ENCODE measurements at regions not wholly inside any gene's neighbourhood (a gene's known extent, or its start where the extent isn't known, plus 50 kb on each side); places are given as distances from the start of the nearest gene placed in this dataset.

- Histone ChIP-seq H3K4me1 (peaks cover 0 to 26% (median 17%) of the 10 kb centered on the region in 10 experiments; a peak in 13 of 20 replicates), H3K27ac (no peak overlapping the region), H3K9me3 (replicated peaks in 1 of 11) (peaks cover 0 to 25% (median 6%) of the 10 kb centered on the region in 11 experiments; a peak in 6 of 22 replicates), H3K9ac (no peak overlapping the region), H4K20me1 (no peaks in the 10 kb centered on the region), H3K4me2 (peak overlapping the region in 8 of 11 experiments; percentile 30 to 73 (median 50); a peak in 15 of 22 replicates), H3K4me3 (no peak overlapping the region), H3K27me3 (no peaks in the 10 kb centered on the region), H3K36me3 (no peaks in the 10 kb centered on the region)
- TF ChIP-seq Cebpa-rat (IDR thresholded peaks at IDR 0.05), result no peak
Observed at GRCh38 chr1:13878021-13878420, 178.0 kb downstream of the PRDM2 start.

- H3K4me3 ChIP-seq, result no peak overlapping the region
- H4K20me1 ChIP-seq, result no peaks in the 10 kb centered on the region
- H3K4me1 ChIP-seq, result peaks cover 0 to 26% (median 17%) of the 10 kb centered on the region in 10 experiments; a peak in 13 of 20 replicates
- peaks cover 0 to 20% (median 6%) of the 10 kb centered on the region in 11 experiments; a peak in 5 of 22 replicates for H3K9me3 ChIP-seq (replicated peaks in 1 of 11)
- H3K27me3 ChIP-seq, result no peaks in the 10 kb centered on the region
- peak overlapping the region in 8 of 11 experiments; percentile 30 to 73 (median 50); a peak in 15 of 22 replicates for H3K4me2 ChIP-seq
- H3K9ac ChIP-seq, result no peak overlapping the region
- TF ChIP-seq Cebpa-rat (IDR thresholded peaks at IDR 0.05), result no peak
- no peaks in the 10 kb centered on the region for H3K36me3 ChIP-seq
- H3K27ac ChIP-seq, result no peak overlapping the region
Observed at GRCh38 chr1:13878451-13878850, 178.5 kb downstream of the PRDM2 start.

- no peaks in the 10 kb centered on the region for H4K20me1 ChIP-seq
- H3K4me1 ChIP-seq, result peaks cover 0 to 26% (median 17%) of the 10 kb centered on the region in 10 experiments; a peak in 13 of 20 replicates
- H3K9ac ChIP-seq, result no peak overlapping the region
- TF ChIP-seq Cebpa-rat (IDR thresholded peaks at IDR 0.05), result no peak
- H3K27me3 ChIP-seq, result no peaks in the 10 kb centered on the region
- no peak overlapping the region for H3K4me2 ChIP-seq
- no peak overlapping the region for H3K4me3 ChIP-seq
- H3K27ac ChIP-seq, result no peak overlapping the region
- H3K36me3 ChIP-seq, result no peaks in the 10 kb centered on the region
- H3K9me3 ChIP-seq (replicated peaks in 1 of 11), result peaks cover 0 to 6% (median 0%) of the 10 kb centered on the region in 11 experiments; a peak in 3 of 22 replicates
Observed at GRCh38 chr1:13881385-13882088, 181.5 kb downstream of the PRDM2 start.

- Histone ChIP-seq H3K9me3 (replicated peaks in 1 of 11) (peaks cover 18 to 31% (median 25%) of the 10 kb centered on the region in 11 experiments), H3K9ac (no peak overlapping the region), H3K4me2 (no peak overlapping the region), H4K20me1 (no peaks in the 10 kb centered on the region), H3K27ac (no peak overlapping the region), H3K4me3 (no peak overlapping the region), H3K36me3 (no peaks in the 10 kb centered on the region), H3K4me1 (peaks cover 0 to 12% (median 5%) of the 10 kb centered on the region in 10 experiments; a peak in 5 of 20 replicates), H3K27me3 (peaks cover 20 to 36% (median 28%) of the 10 kb centered on the region in 11 experiments)
- TF ChIP-seq Cebpa-rat (IDR thresholded peaks at IDR 0.05), result no peak
Observed at GRCh38 chr1:13888351-13888986, 188.5 kb downstream of the PRDM2 start.

GRCh38 chr1:13889495-13889894, 189.5 kb downstream of the PRDM2 start:
- H3K36me3 ChIP-seq, result no peaks in the 10 kb centered on the region
- H3K27me3 ChIP-seq, result peaks cover 30 to 46% (median 38%) of the 10 kb centered on the region in 11 experiments
- no peak overlapping the region for H3K9ac ChIP-seq
- H3K4me1 ChIP-seq, result peaks cover 0 to 12% (median 5%) of the 10 kb centered on the region in 10 experiments; a peak in 5 of 20 replicates
- no peak overlapping the region for H3K27ac ChIP-seq
- peaks cover 18 to 31% (median 25%) of the 10 kb centered on the region in 11 experiments for H3K9me3 ChIP-seq (replicated peaks in 1 of 11)
- no peak overlapping the region for H3K4me3 ChIP-seq
- no peak overlapping the region for H3K4me2 ChIP-seq
- TF ChIP-seq Cebpa-rat (IDR thresholded peaks at IDR 0.05), result no peak
- no peaks in the 10 kb centered on the region for H4K20me1 ChIP-seq

- Histone ChIP-seq H3K27ac (no peak overlapping the region), H3K9me3 (replicated peaks in 1 of 11) (peaks cover 18 to 31% (median 25%) of the 10 kb centered on the region in 11 experiments), H3K9ac (no peak overlapping the region), H3K4me2 (no peak overlapping the region), H4K20me1 (no peaks in the 10 kb centered on the region), H3K36me3 (no peaks in the 10 kb centered on the region), H3K4me3 (no peak overlapping the region), H3K27me3 (peaks cover 31 to 46% (median 39%) of the 10 kb centered on the region in 11 experiments), H3K4me1 (peaks cover 0 to 12% (median 5%) of the 10 kb centered on the region in 10 experiments; a peak in 5 of 20 replicates)
- no peak for TF ChIP-seq Cebpa-rat (IDR thresholded peaks at IDR 0.05)
Observed at GRCh38 chr1:13890766-13891165, 190.8 kb downstream of the PRDM2 start.

GRCh38 chr1:13892198-13892597, 192.2 kb downstream of the PRDM2 start:
- peak overlapping the region in 6 of 11 experiments; percentile 70 to 85 (median 80); a peak in 8 of 22 replicates for H3K4me2 ChIP-seq
- peaks cover 31 to 46% (median 39%) of the 10 kb centered on the region in 11 experiments for H3K27me3 ChIP-seq
- H3K4me3 ChIP-seq, result peak overlapping the region in 2 of 10 experiments; percentile 51 to 60; a peak in 5 of 20 replicates
- peaks cover 0 to 12% (median 5%) of the 10 kb centered on the region in 10 experiments; a peak in 5 of 20 replicates for H3K4me1 ChIP-seq
- no peaks in the 10 kb centered on the region for H3K36me3 ChIP-seq
- H4K20me1 ChIP-seq, result no peaks in the 10 kb centered on the region
- H3K9me3 ChIP-seq (replicated peaks in 1 of 11), result peaks cover 16 to 27% (median 21%) of the 10 kb centered on the region in 11 experiments
- no peak overlapping the region for H3K27ac ChIP-seq
- no peak overlapping the region for H3K9ac ChIP-seq
- no peak for TF ChIP-seq Cebpa-rat (IDR thresholded peaks at IDR 0.05)

GRCh38 chr1:13892671-13893325, 192.8 kb downstream of the PRDM2 start:
- H3K9ac ChIP-seq, result peak overlapping the region in 4 of 11 experiments; percentile 11 to 43 (median 30); a peak in 3 of 22 replicates
- peak overlapping the region; percentile 70 to 87 (median 76) for H3K4me2 ChIP-seq
- H3K27me3 ChIP-seq, result peaks cover 31 to 46% (median 39%) of the 10 kb centered on the region in 11 experiments

More at GRCh38 chr1:13892671-13893325, 192.8 kb downstream of the PRDM2 start:
- Histone ChIP-seq H3K36me3 (no peaks in the 10 kb centered on the region), H3K9me3 (replicated peaks in 1 of 11) (peaks cover 16 to 27% (median 19%) of the 10 kb centered on the region in 11 experiments), H3K4me1 (peaks cover 0 to 12% (median 5%) of the 10 kb centered on the region in 10 experiments; a peak in 5 of 20 replicates), H3K4me3 (peak overlapping the region; percentile 39 to 65 (median 52); a peak in 19 of 20 replicates), H3K27ac (no peak overlapping the region), H4K20me1 (no peaks in the 10 kb centered on the region)
- no peak for TF ChIP-seq Cebpa-rat (IDR thresholded peaks at IDR 0.05)

Measured in BLaER1 treated with 17β-estradiol and CSF1 and Interleukin-3, amounts not matched to agents 10 nM and 100 nM (cell line).